OCI-LY1 (cell line): ENCODE measurements at regions not wholly inside any gene's neighbourhood (a gene's known extent, or its start where the extent isn't known, plus 50 kb on each side); places are given as distances from the start of the nearest gene placed in this dataset.

Source experiments
- CTCF ChIP-seq: fragments of 200-600 bp; sonication (generic), shearing (Covaris generic); IDR thresholded peaks from 2 replicates; pipeline ENCODE4 v1.5.1; 2017; ENCODE audit warnings: mild to moderate bottlenecking, antibody characterized with exemption, low read length, moderate library complexity, mixed read lengths
- EZH2 ChIP-seq: fragments of 200-600 bp; sonication (generic), shearing (Covaris generic); IDR thresholded peaks from 2 replicates; pipeline ENCODE4 v1.8.0; 2017; ENCODE audit warnings: borderline replicate concordance, mixed run types, mild to moderate bottlenecking, antibody characterized with exemption, low read length, moderate library complexity, mixed read lengths

GRCh38 chr20:21026951-21027350, 79.2 kb downstream of the LINC00237 start:
- no peak for TF ChIP-seq CTCF
- no peak for TF ChIP-seq EZH2
